Vagina (tissue), 2 donors: ENCODE measurements at regions not wholly inside any gene's neighbourhood (a gene's known extent, or its start where the extent isn't known, plus 50 kb on each side); places are given as distances from the start of the nearest gene placed in this dataset.

Source experiments
- CTCF ChIP-seq, 3 experiments: fragments of 450-650 bp in 2 of 3; fragments of 200-600 bp in 1 of 3; sonication (generic) in 1 of 3; IDR thresholded peaks; one replicate each; pipeline ENCODE4 v1.5.1; 2017 to 2019; ENCODE audit warnings: antibody characterized with exemption in 3 of 3, mild to moderate bottlenecking in 2 of 3, moderate library complexity in 2 of 3
- POLR2A ChIP-seq, 2 donors: fragments of 450-650 bp; IDR thresholded peaks; one replicate each; pipeline ENCODE4 v1.6.1; 2017; ENCODE audit warnings: antibody characterized with exemption in 2 of 2, mild to moderate bottlenecking in 2 of 2, moderate library complexity in 2 of 2
- POLR2AphosphoS5 ChIP-seq, 2 donors: sonication (generic); formaldehyde crosslinking; IDR thresholded peaks; one replicate each; pipeline ENCODE4 v1.9.0; 2017; ENCODE audit warnings: antibody characterized with exemption in 2 of 2, mild to moderate bottlenecking in 2 of 2, low read depth in 1 of 2; ENCODE audit not compliant: insufficient read depth in 1 of 2

GRCh38 chr5:156042726-156043125 is 284.2 kb upstream of the SGCD start:
- no peak for TF ChIP-seq POLR2AphosphoS5 (IDR thresholded peaks at IDR 0.05; ENCODE audit: insufficient read depth in 1 of 2, low read depth in 1 of 2)
- TF ChIP-seq CTCF (IDR thresholded peaks at IDR 0.05) = no peak
- TF ChIP-seq POLR2A (IDR thresholded peaks at IDR 0.05) = no peak
